Fibroblast of mammary gland (primary cell): ENCODE measurements at regions not wholly inside any gene's neighbourhood (a gene's known extent, or its start where the extent isn't known, plus 50 kb on each side); places are given as distances from the start of the nearest gene placed in this dataset.

Experiments
- DNase-seq: peaks from one replicate; pipeline ENCODE4 v3.0.0-alpha.2; 2010; ENCODE audit warnings: low read depth
- H3K4me3 ChIP-seq: 2 replicates; pipeline ENCODE4 v1.5.1; 2011; ENCODE audit warnings: low read depth, mild to moderate bottlenecking, low read length, moderate library complexity; ENCODE audit not compliant: control insufficient read depth
- CTCF ChIP-seq: conservative IDR thresholded peaks from 2 replicates; pipeline ENCODE4 v1.5.1; 2011; ENCODE audit warnings: low read depth, low read length, inconsistent platforms; ENCODE audit not compliant: control insufficient read depth, insufficient read depth

DNA sequence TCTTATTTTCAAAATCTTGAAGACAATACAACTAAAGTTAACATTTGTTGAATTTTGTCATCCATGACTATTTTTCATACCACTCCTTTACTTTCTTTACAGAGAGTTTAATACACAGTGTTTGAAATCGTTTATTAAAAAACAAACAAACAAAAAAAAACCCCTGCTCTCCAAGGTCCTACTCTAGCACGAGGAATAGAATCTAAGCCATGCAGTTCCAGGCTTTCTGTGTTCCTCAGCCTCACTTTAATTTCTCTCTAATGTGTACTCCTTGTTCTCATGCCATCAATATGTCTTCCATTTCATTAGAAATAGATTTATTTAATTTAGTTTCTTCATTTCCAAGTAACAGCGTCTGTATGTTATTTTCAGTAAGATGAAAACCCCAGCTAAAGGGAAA, 381.2 kb upstream of the MC4R start:
- H3K4me3 ChIP-seq: no peak overlapping the region
- no peak for TF ChIP-seq CTCF
- DNase-seq: no peak

GRCh38 chr18:60754413-60755009, 381.9 kb upstream of the MC4R start:
- H3K4me3 ChIP-seq: no peak overlapping the region
- no peak for DNase-seq
- TF ChIP-seq CTCF: no peak

- no peak for DNase-seq
- H3K4me3 ChIP-seq: no peak overlapping the region
- TF ChIP-seq CTCF: no peak
Observed at GRCh38 chr18:60755134-60755533, 382.6 kb upstream of the MC4R start.

GRCh38 chr18:60775978-60776377, 403.4 kb upstream of the MC4R start:
- no peak for TF ChIP-seq CTCF
- no peak for DNase-seq
- no peak overlapping the region for H3K4me3 ChIP-seq

GRCh38 chr18:60784161-60784560, 411.6 kb upstream of the MC4R start:
- no peak for TF ChIP-seq CTCF
- no peak overlapping the region for H3K4me3 ChIP-seq
- DNase-seq: no peak

- TF ChIP-seq CTCF: no peak
- no peak overlapping the region for H3K4me3 ChIP-seq
- DNase-seq: no peak
Observed at GRCh38 chr18:60794802-60795201, 422.2 kb upstream of the MC4R start.

DNA sequence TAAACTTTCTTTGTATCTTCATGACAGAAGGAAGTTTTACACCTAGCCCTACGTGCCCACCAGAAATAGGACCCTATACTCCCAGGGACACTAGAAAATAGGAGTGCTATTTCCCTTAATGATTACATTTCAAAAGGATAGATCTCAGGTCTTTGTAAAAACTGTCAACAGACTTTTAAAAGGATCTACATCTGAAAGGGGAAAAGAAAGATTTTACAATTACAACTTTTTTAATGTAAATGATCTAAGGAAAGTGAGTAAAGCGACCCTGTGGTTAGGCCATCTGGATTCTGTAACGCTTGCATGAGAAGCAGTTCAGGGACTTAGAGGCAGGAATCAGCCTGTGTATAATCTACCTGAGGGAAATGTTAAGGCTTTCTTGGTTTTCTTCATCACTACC, 431.8 kb upstream of the MC4R start:
- no peak for TF ChIP-seq CTCF
- H3K4me3 ChIP-seq: no peak overlapping the region
- no peak for DNase-seq
